Stimulated activated CD4-positive, alpha-beta T cell treated with anti-CD3 and anti-CD28 coated beads, Interleukin-2, amount 100 ng/mL, for 24 hours (primary cell): ENCODE measurements at regions not wholly inside any gene's neighbourhood (a gene's known extent, or its start where the extent isn't known, plus 50 kb on each side); places are given as distances from the start of the nearest gene placed in this dataset.

Experiments used
- DNase-seq, 2 donors: peaks; one replicate each; pipeline ENCODE4 v3.0.0-alpha.2; 2020

GRCh38 chr6:166841216-166841615 lies 115.1 kb downstream of the RNASET2 start:
- no peak for DNase-seq

GRCh38 chr6:166839569-166839968 lies 116.8 kb downstream of the RNASET2 start:
- no peak for DNase-seq

- DNase-seq = no peak
These were observed 117.4 kb downstream of the RNASET2 start for GRCh38 chr6:166838987-166839386.

- no peak for DNase-seq
These were observed 119.3 kb downstream of the RNASET2 start for GRCh38 chr6:166836785-166837718.

- no peak for DNase-seq
These were observed 122.3 kb downstream of the RNASET2 start for GRCh38 chr6:166834049-166834448.

GRCh38 chr6:166830891-166831363 lies 125.4 kb downstream of the RNASET2 start:
- no peak for DNase-seq

- peak; percentile 15 to 34 for DNase-seq
These were observed 126.0 kb downstream of the RNASET2 start for GRCh38 chr6:166830185-166830890.

- no peak for DNase-seq
These were observed 130.1 kb downstream of the RNASET2 start for GRCh38 chr6:166826264-166826663.

GRCh38 chr6:166825553-166826145 lies 130.7 kb downstream of the RNASET2 start:
- no peak for DNase-seq

- no peak for DNase-seq
These were observed 131.5 kb downstream of the RNASET2 start for GRCh38 chr6:166824880-166825250.

- no peak for DNase-seq
These were observed 132.0 kb downstream of the RNASET2 start for GRCh38 chr6:166824146-166824879.

- no peak for DNase-seq
These were observed 133.7 kb downstream of the RNASET2 start for GRCh38 chr6:166822609-166823008.

GRCh38 chr6:166820483-166820882 lies 135.9 kb downstream of the RNASET2 start:
- no peak for DNase-seq

- DNase-seq = no peak
These were observed 136.3 kb downstream of the RNASET2 start for GRCh38 chr6:166820070-166820469.

- no peak for DNase-seq
These were observed 140.7 kb downstream of the RNASET2 start for GRCh38 chr6:166815629-166816028.

- no peak for DNase-seq
These were observed 142.0 kb downstream of the RNASET2 start for GRCh38 chr6:166814390-166814789.

- DNase-seq = no peak
These were observed 142.9 kb downstream of the RNASET2 start for GRCh38 chr6:166813461-166813860.

GRCh38 chr6:166810864-166811263 lies 145.5 kb downstream of the RNASET2 start:
- DNase-seq = no peak

- no peak for DNase-seq
These were observed 146.6 kb downstream of the RNASET2 start for GRCh38 chr6:166809721-166810120.

GRCh38 chr6:166806962-166807757 lies 149.2 kb downstream of the RNASET2 start:
- DNase-seq = no peak

- no peak for DNase-seq
These were observed 150.0 kb downstream of the RNASET2 start for GRCh38 chr6:166806217-166806838.
